ENCODE measurements at regions not wholly inside any gene's neighbourhood (a gene's known extent, or its start where the extent isn't known, plus 50 kb on each side); places are given as distances from the start of the nearest gene placed in this dataset.
A peak's percentile ranks its signal among the peaks of the same experiment; 100 is the strongest.

- H2AFZ ChIP-seq (ENCODE audit: low read depth, low read length, poor library complexity, severe bottlenecking): peak overlapping the region; percentile 75
- DNase-seq (ENCODE audit: low read depth, low spot score) (no peak), ATAC-seq (no peak)
- H3K27ac ChIP-seq (ENCODE audit: low read depth, low read length): peak overlapping the region; percentile 94
- no peaks in the 10 kb centered on the region for H4K20me1 ChIP-seq (ENCODE audit: insufficient read depth)
- no peaks in the 10 kb centered on the region for H3K9me2 ChIP-seq (ENCODE audit: insufficient read depth)
- no peaks in the 10 kb centered on the region for H3K9me3 ChIP-seq (ENCODE audit: control insufficient read depth in 1 of 2, insufficient read depth in 1 of 2, low read depth in 1 of 2, low read length in 2 of 2)
- no peak for TF ChIP-seq YY1 (IDR thresholded peaks at IDR 0.05; ENCODE audit: extremely low read depth, insufficient replicate concordance, low read depth, low read length)
- H3K36me3 ChIP-seq (ENCODE audit: control insufficient read depth in 1 of 2, insufficient read depth in 2 of 2, low read length in 2 of 2): no peaks in the 10 kb centered on the region
- POLR2A ChIA-PET: no interaction called here
- no TSS peak for BruUV-seq (replicated peaks)
- H3K4me2 ChIP-seq (ENCODE audit: low read length): peak overlapping the region; percentile 58
- no peaks in the 10 kb centered on the region for H3K27me3 ChIP-seq (ENCODE audit: insufficient read depth, low read length)
- RAD21 ChIA-PET (ENCODE audit: low non-redundant PET in 1 of 2, low total read pairs in 2 of 2, uncharacterized antibody in 2 of 2, unreplicated experiment in 2 of 2): interaction anchor here (1.2 to 1.4 kb wide), 2 partner anchors 64 kb away, joined by 3 to 4 read pairs; no protein-coding TSS in a partner anchor
- intact Hi-C loops (cut with micrococcal nuclease): loop anchor here (5.0 kb wide), 1 partner anchor 42 kb away; no protein-coding TSS in a partner anchor
- no peaks in the 10 kb centered on the region for H3K79me2 ChIP-seq (ENCODE audit: insufficient read depth, low read length)
- CTCF ChIA-PET: no interaction called here
- H3K9ac ChIP-seq (ENCODE audit: low read length): peak overlapping the region; percentile 72
- H3K4me3 ChIP-seq (replicated peaks in 1 of 2; ENCODE audit: low read depth in 1 of 2, low read length in 2 of 2): no peak overlapping the region
- H3K4me1 ChIP-seq (ENCODE audit: control insufficient read depth in 1 of 2, insufficient read depth in 2 of 2, low read length in 2 of 2): peaks cover 48 to 75% of the 10 kb centered on the region in 2 experiments
Measured at GRCh38 chr1:43009274-43009673, 50.6 kb upstream of the SLC2A1 start.

GRCh38 chr1:43008115-43009060, 49.7 kb upstream of the SLC2A1 start:
- Histone ChIP-seq H3K9ac (ENCODE audit: low read length) (peak overlapping the region; percentile 72), H3K4me2 (ENCODE audit: low read length) (peak overlapping the region; percentile 58)
- peak; percentile 85 for DNase-seq (ENCODE audit: low read depth, low spot score)
- TF ChIP-seq YY1 (IDR thresholded peaks at IDR 0.05; ENCODE audit: extremely low read depth, insufficient replicate concordance, low read depth, low read length): no peak
- TF ChIP-seq EZH2 (IDR thresholded peaks at IDR 0.05): no peak
- peak in 1 of 3 experiments; percentile 16; a peak in 1 of 6 replicates for TF ChIP-seq CTCF (IDR thresholded peaks at IDR 0.05 in 2 of 3, conservative IDR thresholded peaks at IDR 0.05 in 1 of 3; ENCODE audit: borderline replicate concordance in 1 of 3, insufficient read depth in 1 of 3, low read depth in 2 of 3, low read length in 2 of 3)
- no peak for TF ChIP-seq ZBTB33 (IDR thresholded peaks at IDR 0.05; ENCODE audit: extremely low read depth, insufficient replicate concordance, low read length)
- peak; percentile 91 for TF ChIP-seq TCF7L2 (IDR thresholded peaks at IDR 0.05; ENCODE audit: borderline replicate concordance, extremely low read depth, insufficient read depth, insufficient read length)
- TF ChIP-seq SP1 (IDR thresholded peaks at IDR 0.05; ENCODE audit: low read depth): peak; percentile 82
- peak; percentile 26; the same call in 1 of the 2 replicates for TF ChIP-seq JUND (IDR thresholded peaks at IDR 0.05)
- TF ChIP-seq ATF3 (IDR thresholded peaks at IDR 0.05): no peak
- no peak for TF ChIP-seq SRF (IDR thresholded peaks at IDR 0.05; ENCODE audit: low read depth)
- no peak; the same call in 1 of the 2 replicates for TF ChIP-seq MAX (IDR thresholded peaks at IDR 0.05)
- TF ChIP-seq SIN3A (IDR thresholded peaks at IDR 0.05; ENCODE audit: low read depth): peak; percentile 37; the same call in 1 of the 2 replicates
- TF ChIP-seq CBX3 (IDR thresholded peaks at IDR 0.05; ENCODE audit: low read depth): no peak
- TF ChIP-seq EZH2phosphoT487 (IDR thresholded peaks at IDR 0.05; ENCODE audit: borderline replicate concordance): no peak

More at GRCh38 chr1:43008115-43009060, 49.7 kb upstream of the SLC2A1 start:
- BruUV-seq (replicated peaks): no TSS peak
- no peaks in the 10 kb centered on the region for H3K9me2 ChIP-seq (ENCODE audit: insufficient read depth)
- H3K4me3 ChIP-seq (replicated peaks in 1 of 2; ENCODE audit: low read depth in 1 of 2, low read length in 2 of 2): peak overlapping the region; percentile 11 to 34
- ChIA-PET RAD21 (ENCODE audit: low non-redundant PET in 1 of 2, low total read pairs in 2 of 2, uncharacterized antibody in 2 of 2, unreplicated experiment in 2 of 2) (interaction anchor here (0.6 to 1.4 kb wide), 4 partner anchors 57 to 71 kb away, joined by 3 to 5 read pairs (median 4); no protein-coding TSS in a partner anchor), POLR2A (no interaction called here), CTCF (no interaction called here)
- no peaks in the 10 kb centered on the region for H3K36me3 ChIP-seq (ENCODE audit: control insufficient read depth in 1 of 2, insufficient read depth in 2 of 2, low read length in 2 of 2)
- peaks cover 48 to 78% of the 10 kb centered on the region in 2 experiments for H3K4me1 ChIP-seq (ENCODE audit: control insufficient read depth in 1 of 2, insufficient read depth in 2 of 2, low read length in 2 of 2)
- peak overlapping the region; percentile 94 for H3K27ac ChIP-seq (ENCODE audit: low read depth, low read length)
- H3K27me3 ChIP-seq (ENCODE audit: insufficient read depth, low read length): no peaks in the 10 kb centered on the region
- ATAC-seq: peak; percentile 80
- no peaks in the 10 kb centered on the region for H4K20me1 ChIP-seq (ENCODE audit: insufficient read depth)
- no peak overlapping the region for H2AFZ ChIP-seq (ENCODE audit: low read depth, low read length, poor library complexity, severe bottlenecking)
- no peaks in the 10 kb centered on the region for H3K9me3 ChIP-seq (ENCODE audit: control insufficient read depth in 1 of 2, insufficient read depth in 1 of 2, low read depth in 1 of 2, low read length in 2 of 2)
- no peaks in the 10 kb centered on the region for H3K79me2 ChIP-seq (ENCODE audit: insufficient read depth, low read length)
- intact Hi-C loops (cut with micrococcal nuclease): loop anchor here (5.0 kb wide), 1 partner anchor 41 kb away; no protein-coding TSS in a partner anchor

Data from HCT116 (cell line).